Hepatocyte (in vitro differentiated cells): ENCODE measurements at regions not wholly inside any gene's neighbourhood (a gene's known extent, or its start where the extent isn't known, plus 50 kb on each side); places are given as distances from the start of the nearest gene placed in this dataset.

Source experiments
- EZH2 ChIP-seq: fragments of 200-600 bp; sonication (generic); IDR thresholded peaks from 2 replicates; pipeline ENCODE4 v1.6.1; 2016; ENCODE audit warnings: antibody characterized with exemption, mild to moderate bottlenecking, borderline replicate concordance
- EZH2phosphoT487 ChIP-seq: fragments of 200-600 bp; sonication (generic); IDR thresholded peaks from one replicate; pipeline ENCODE4 v1.6.1; 2018; ENCODE audit warnings: antibody characterized with exemption, mild to moderate bottlenecking, low read depth, moderate library complexity; ENCODE audit not compliant: unreplicated experiment, severe bottlenecking

DNA sequence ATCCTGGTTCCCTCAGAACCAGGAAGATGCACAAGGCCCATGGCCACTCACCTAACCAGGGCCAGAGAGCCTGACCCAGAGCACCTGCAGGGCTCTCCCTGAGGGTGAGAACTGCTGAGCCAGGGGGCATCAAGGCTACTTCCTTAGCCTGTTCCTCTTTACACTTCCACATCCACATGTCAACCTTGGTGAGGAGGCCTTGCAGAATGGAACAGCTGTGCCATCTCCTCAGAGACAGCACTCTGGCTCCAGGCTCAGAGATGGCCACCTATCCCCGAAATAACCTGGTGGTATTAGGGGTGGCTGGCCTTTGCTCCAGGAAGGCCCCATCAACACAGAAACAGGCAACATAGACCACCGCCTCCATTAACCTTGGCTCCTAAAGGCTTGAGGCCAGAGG is 473.0 kb downstream of the RPS24 start:
- TF ChIP-seq EZH2phosphoT487 (no peak), EZH2 (no peak)
